H1 (cell line): ENCODE measurements at regions not wholly inside any gene's neighbourhood (a gene's known extent, or its start where the extent isn't known, plus 50 kb on each side); places are given as distances from the start of the nearest gene placed in this dataset.

Experiments used
- CTCF ChIA-PET: fragments of 300-600 bp; sonication (Branson Sonifier 250); formaldehyde crosslinking; loops from one replicate; lab custom pipeline; 2021; ENCODE audit not compliant: partially characterized antibody; lab: Charles Lee
- POLR2A ChIA-PET: fragments of 300-600 bp; sonication (Branson Sonifier 250); formaldehyde crosslinking; loops from one replicate; lab custom pipeline; 2021; ENCODE audit warnings: inconsistent platforms; ENCODE audit not compliant: partially characterized antibody; lab: Charles Lee
- DNase-seq, 2 experiments: peaks; one replicate each; pipeline versions ENCODE4 v3.0.0 to v3.0.0-alpha.2; 2010 to 2022; ENCODE audit warnings: low spot score in 2 of 2, low read depth in 1 of 2, mixed read lengths in 1 of 2
- FAIRE-seq: peaks from 2 replicates; lab custom pipeline; 2011; peaks lifted over from hg19 to GRCh38; lab: Jason Lieb, UNC
- H2AFZ ChIP-seq: 2 replicates; pipeline ENCODE4 v1.8.1; 2012; ENCODE audit warnings: low read length, inconsistent platforms
- H2AK5ac ChIP-seq: 2 replicates; pipeline ENCODE4 v1.6.1; 2013; ENCODE audit warnings: low read depth, low read length
- H2BK120ac ChIP-seq: replicated peaks from 2 replicates; pipeline ENCODE3; 2013; ENCODE audit warnings: low read depth, low read length, inconsistent platforms
- H2BK12ac ChIP-seq: 2 replicates; pipeline ENCODE4 v1.6.1; 2013; ENCODE audit warnings: low read depth, low read length
- H2BK15ac ChIP-seq: 2 replicates; pipeline ENCODE4 v1.6.1; 2013; ENCODE audit warnings: low read length
- H2BK20ac ChIP-seq: 2 replicates; pipeline ENCODE4 v1.6.1; 2013; ENCODE audit warnings: low read length
- H2BK5ac ChIP-seq: 2 replicates; pipeline ENCODE4 v1.6.1; 2013; ENCODE audit warnings: low read depth, low read length
- H3K14ac ChIP-seq: 2 replicates; pipeline ENCODE4 v1.6.1; 2013; ENCODE audit warnings: inconsistent platforms; ENCODE audit not compliant: insufficient read length
- H3K18ac ChIP-seq: 2 replicates; pipeline ENCODE4 v1.6.1; 2013; ENCODE audit warnings: low read length; ENCODE audit errors: extremely low read depth
- H3K23ac ChIP-seq: 2 replicates; pipeline ENCODE4 v1.6.1; 2013; ENCODE audit warnings: inconsistent platforms; ENCODE audit not compliant: insufficient read length
- H3K23me2 ChIP-seq: 2 replicates; pipeline ENCODE4 v1.6.1; 2013; ENCODE audit warnings: low read depth, low read length
- H3K27ac ChIP-seq: 2 replicates; pipeline ENCODE4 v1.6.1; 2011; ENCODE audit warnings: low read depth, low read length, inconsistent platforms
- H3K27me3 ChIP-seq, 4 experiments: replicated peaks in 1 of 4; 1 replicate in 1 of 4; 2 replicates in 3 of 4; pipeline versions ENCODE4 v1.6.1 to v1.8.1; 2011 to 2013; ENCODE audit warnings: low read length in 3 of 4, mild to moderate bottlenecking in 3 of 4, inconsistent platforms in 2 of 4, mixed read lengths in 2 of 4, moderate library complexity in 1 of 4; ENCODE audit not compliant: control insufficient read depth in 3 of 4, insufficient read depth in 3 of 4; ENCODE audit errors: extremely low read depth in 1 of 4
- H3K36me3 ChIP-seq, 4 experiments: 2 replicates each; pipeline versions ENCODE4 v1.6.1 to v1.8.1; 2011 to 2013; ENCODE audit warnings: mild to moderate bottlenecking in 4 of 4, low read length in 3 of 4, moderate library complexity in 2 of 4, control low read depth in 1 of 4, inconsistent platforms in 1 of 4; ENCODE audit not compliant: insufficient read depth in 4 of 4, control insufficient read depth in 2 of 4
- H3K4ac ChIP-seq: replicated peaks from 2 replicates; pipeline ENCODE3; 2013; ENCODE audit warnings: low read length, low read depth, mixed read lengths, inconsistent platforms; ENCODE audit not compliant: insufficient read length
- H3K4me1 ChIP-seq, 4 experiments: replicated peaks in 1 of 4; 1 replicate in 1 of 4; 2 replicates in 3 of 4; pipeline versions ENCODE4 v1.6.1 to v1.8.1; 2011 to 2013; ENCODE audit warnings: low read length in 3 of 4, inconsistent platforms in 2 of 4, mixed read lengths in 1 of 4; ENCODE audit not compliant: insufficient read depth in 4 of 4, control insufficient read depth in 3 of 4
- H3K4me2 ChIP-seq, 2 experiments: 2 replicates each; pipeline versions ENCODE4 v1.6.1 to v1.8.1; 2011 to 2013; ENCODE audit warnings: low read depth in 2 of 2, low read length in 2 of 2, control low read depth in 1 of 2, inconsistent platforms in 1 of 2, mild to moderate bottlenecking in 1 of 2; ENCODE audit not compliant: insufficient read depth in 1 of 2
- H3K4me3 ChIP-seq, 4 experiments: fragments of 200-600, 300-600 bp in 1 of 4; sonication (generic), shearing (Covaris generic), sonication (Bioruptor Twin) in 1 of 4; 2 replicates each; pipeline versions ENCODE4 v1.5.1 to v1.8.1; 2011 to 2016; ENCODE audit warnings: low read length in 4 of 4, low read depth in 3 of 4, control low read depth in 2 of 4, inconsistent platforms in 2 of 4, mild to moderate bottlenecking in 2 of 4, mixed read lengths in 1 of 4, moderate library complexity in 1 of 4; ENCODE audit not compliant: insufficient read depth in 2 of 4; ENCODE audit errors: extremely low read depth in 1 of 4
- H3K56ac ChIP-seq: replicated peaks from 2 replicates; pipeline ENCODE3; 2013; ENCODE audit warnings: low read depth, mild to moderate bottlenecking, mixed read lengths, low read length, inconsistent platforms; ENCODE audit not compliant: insufficient read length
- H3K79me1 ChIP-seq: 2 replicates; pipeline ENCODE4 v1.6.1; 2013; ENCODE audit warnings: low read depth, low read length, control low read depth
- H3K79me2 ChIP-seq, 2 experiments: 2 replicates each; pipeline versions ENCODE4 v1.6.1 to v1.8.1; 2012 to 2013; ENCODE audit warnings: low read length in 2 of 2, mild to moderate bottlenecking in 2 of 2, inconsistent platforms in 1 of 2; ENCODE audit not compliant: insufficient read depth in 2 of 2, control insufficient read depth in 1 of 2
- H3K9ac ChIP-seq, 4 experiments: replicated peaks in 1 of 4; 1 replicate in 1 of 4; 2 replicates in 3 of 4; pipeline versions ENCODE4 v1.6.1 to v1.8.1; 2011 to 2013; ENCODE audit warnings: low read depth in 3 of 4, low read length in 3 of 4, control low read depth in 2 of 4, mild to moderate bottlenecking in 2 of 4, moderate library complexity in 2 of 4, inconsistent platforms in 1 of 4; ENCODE audit errors: extremely low read depth in 1 of 4
- H3K9me3 ChIP-seq, 2 experiments: 2 replicates each; pipeline versions ENCODE4 v1.6.1 to v1.8.1; 2012 to 2013; ENCODE audit warnings: mild to moderate bottlenecking in 2 of 2, moderate library complexity in 2 of 2, control low read depth in 1 of 2, inconsistent platforms in 1 of 2, low read depth in 1 of 2, low read length in 1 of 2, mixed read lengths in 1 of 2; ENCODE audit not compliant: insufficient read depth in 2 of 2
- H4K20me1 ChIP-seq, 2 experiments: replicated peaks in 1 of 2; 2 replicates each; pipeline versions ENCODE3 to v1.8.1; 2011 to 2013; ENCODE audit warnings: inconsistent platforms in 2 of 2, low read length in 2 of 2, mild to moderate bottlenecking in 1 of 2; ENCODE audit not compliant: insufficient read depth in 2 of 2, control insufficient read depth in 1 of 2
- H4K5ac ChIP-seq: 2 replicates; pipeline ENCODE4 v1.6.1; 2013; ENCODE audit warnings: low read length, low read depth, mixed read lengths, inconsistent platforms; ENCODE audit not compliant: insufficient read length
- H4K8ac ChIP-seq: 2 replicates; pipeline ENCODE4 v1.8.0; 2013; ENCODE audit warnings: mild to moderate bottlenecking, moderate library complexity, low read length, inconsistent platforms; ENCODE audit not compliant: insufficient read depth; ENCODE audit errors: extremely low read depth
- H4K91ac ChIP-seq: replicated peaks from 2 replicates; pipeline ENCODE3; 2013; ENCODE audit warnings: low read length, mixed read lengths, inconsistent platforms; ENCODE audit not compliant: insufficient read length
- ASH2L ChIP-seq: fragments of 200-600, 300-600 bp; sonication (generic); IDR thresholded peaks from one replicate; pipeline ENCODE4 v1.7.1; 2017; ENCODE audit warnings: low read length
- BCL11A ChIP-seq, 2 experiments: IDR thresholded peaks; one replicate each; pipeline ENCODE4 v1.6.1; 2011; ENCODE audit warnings: low read depth in 2 of 2, low read length in 2 of 2, mild to moderate bottlenecking in 2 of 2
- CBX8 ChIP-seq: fragments of 300-800, 300-1000 bp; sonication (generic); IDR thresholded peaks from 2 replicates; pipeline ENCODE4 v1.7.1; 2016; ENCODE audit warnings: low read depth, low read length, borderline replicate concordance
- CREB1 ChIP-seq: IDR thresholded peaks from 2 replicates; pipeline ENCODE4 v1.6.1; 2012; ENCODE audit warnings: inconsistent platforms
- FOSL1 ChIP-seq: IDR thresholded peaks from 2 replicates; pipeline ENCODE4 v1.6.1; 2011; ENCODE audit warnings: mild to moderate bottlenecking, low read depth, low read length, moderate library complexity; ENCODE audit not compliant: insufficient read depth
- GABPA ChIP-seq: IDR thresholded peaks from 2 replicates; pipeline ENCODE4 v1.6.1; 2011; ENCODE audit warnings: mild to moderate bottlenecking, low read length, moderate library complexity, borderline replicate concordance; ENCODE audit not compliant: insufficient read depth
- POLR2A ChIP-seq, 2 experiments: IDR thresholded peaks; 1 replicate in 1 of 2; 2 replicates in 1 of 2; pipeline ENCODE4 v1.6.1; 2011; ENCODE audit warnings: low read depth in 2 of 2, low read length in 2 of 2, mild to moderate bottlenecking in 2 of 2; ENCODE audit errors: control extremely low read depth in 1 of 2
- RAD21 ChIP-seq, 2 experiments: IDR thresholded peaks in 1 of 2; conservative IDR thresholded peaks in 1 of 2; 2 replicates each; pipeline ENCODE4 v1.6.1; 2011; ENCODE audit warnings: low read depth in 2 of 2, low read length in 2 of 2, improper control_type of control experiment in 1 of 2, inconsistent platforms in 1 of 2, mild to moderate bottlenecking in 1 of 2, moderate library complexity in 1 of 2
- SAP30 ChIP-seq: fragments of 300-600 bp; sonication (generic); IDR thresholded peaks from 2 replicates; pipeline ENCODE4 v1.7.1; 2012; ENCODE audit warnings: low read length, moderate library complexity, mild to moderate bottlenecking, inconsistent platforms; ENCODE audit not compliant: insufficient read depth, insufficient replicate concordance
- TAF1 ChIP-seq: IDR thresholded peaks from 2 replicates; pipeline ENCODE4 v1.6.1; 2011; ENCODE audit warnings: mild to moderate bottlenecking, low read depth, low read length
- TCF12 ChIP-seq: IDR thresholded peaks from 2 replicates; pipeline ENCODE4 v1.6.1; 2011; ENCODE audit warnings: low read depth, mild to moderate bottlenecking, low read length
- YY1 ChIP-seq: IDR thresholded peaks from 2 replicates; pipeline ENCODE4 v1.6.1; 2011; ENCODE audit warnings: low read depth, mild to moderate bottlenecking, low read length
- TF ChIP-seq, protein P1 (sequence below): IDR thresholded peaks from 2 replicates; pipeline ENCODE4 v1.6.1; 2012; ENCODE audit warnings: inconsistent platforms
- TF ChIP-seq, protein P2 (sequence below): IDR thresholded peaks from 2 replicates; pipeline ENCODE4 v1.6.1; 2011; ENCODE audit warnings: low read length, improper control_type of control experiment

DNA sequence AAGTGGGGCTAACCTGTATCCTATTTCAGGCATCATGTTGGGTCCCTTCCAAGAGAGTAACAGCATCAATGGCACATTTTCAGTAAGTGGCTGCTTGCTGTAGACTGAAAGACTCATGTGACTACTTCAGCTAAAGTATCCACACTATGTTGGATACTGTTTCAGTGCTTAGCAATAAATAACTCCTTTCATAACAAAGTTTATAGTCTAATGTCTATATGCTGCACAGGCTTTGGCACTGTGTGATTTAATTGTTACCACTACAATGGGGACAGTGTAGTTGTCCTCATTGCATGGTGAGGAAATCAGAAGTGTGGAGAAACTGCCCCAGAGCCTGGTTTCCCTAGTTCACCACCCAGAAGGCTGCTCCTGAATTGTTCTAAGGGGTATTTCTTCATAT is 318.0 kb upstream of the PTCHD4 start:
- Histone ChIP-seq H4K20me1 (no peaks in the 10 kb centered on the region), H4K91ac (no peak overlapping the region), H3K79me2 (no peaks in the 10 kb centered on the region), H3K9ac (no peak overlapping the region), H3K9me3 (no peaks in the 10 kb centered on the region), H2AK5ac (no peak overlapping the region), H3K14ac (no peak overlapping the region), H3K18ac (no peak overlapping the region), H4K5ac (no peak overlapping the region), H3K4ac (no peak overlapping the region), H2BK15ac (no peak overlapping the region), H2BK5ac (no peak overlapping the region), H2AFZ (no peak overlapping the region), H2BK12ac (no peak overlapping the region), H3K79me1 (no peaks in the 10 kb centered on the region), H2BK20ac (no peak overlapping the region), H3K23ac (no peak overlapping the region), H3K23me2 (no peaks in the 10 kb centered on the region; the same call in 1 of the 2 replicates), H3K36me3 (no peaks in the 10 kb centered on the region), H4K8ac (no peak overlapping the region), H3K27me3 (no peaks in the 10 kb centered on the region), H3K56ac (no peak overlapping the region), H3K27ac (no peak overlapping the region), H2BK120ac (no peak overlapping the region), H3K4me2 (no peak overlapping the region), H3K4me1 (no peaks in the 10 kb centered on the region), H3K4me3 (no peak overlapping the region)
- TF ChIP-seq RAD21 (IDR thresholded peaks at IDR 0.05 in 1 of 2, conservative IDR thresholded peaks at IDR 0.05 in 1 of 2; ENCODE audit: low read depth in 2 of 2, low read length in 2 of 2) (no peak), BCL11A (IDR thresholded peaks at IDR 0.05; ENCODE audit: low read depth in 2 of 2, low read length in 2 of 2) (no peak), YY1 (no peak), CREB1 (no peak), ASH2L (no peak), TCF12 (no peak), POLR2A (IDR thresholded peaks at IDR 0.05; ENCODE audit: control extremely low read depth in 1 of 2, low read depth in 2 of 2, low read length in 2 of 2) (no peak), FOSL1 (no peak), CBX8 (no peak), SAP30 (no peak), TAF1 (no peak), GABPA (no peak)
- TF ChIP-seq, protein P1, sequence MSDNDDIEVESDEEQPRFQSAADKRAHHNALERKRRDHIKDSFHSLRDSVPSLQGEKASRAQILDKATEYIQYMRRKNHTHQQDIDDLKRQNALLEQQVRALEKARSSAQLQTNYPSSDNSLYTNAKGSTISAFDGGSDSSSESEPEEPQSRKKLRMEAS: no peak
- TF ChIP-seq, protein P2, sequence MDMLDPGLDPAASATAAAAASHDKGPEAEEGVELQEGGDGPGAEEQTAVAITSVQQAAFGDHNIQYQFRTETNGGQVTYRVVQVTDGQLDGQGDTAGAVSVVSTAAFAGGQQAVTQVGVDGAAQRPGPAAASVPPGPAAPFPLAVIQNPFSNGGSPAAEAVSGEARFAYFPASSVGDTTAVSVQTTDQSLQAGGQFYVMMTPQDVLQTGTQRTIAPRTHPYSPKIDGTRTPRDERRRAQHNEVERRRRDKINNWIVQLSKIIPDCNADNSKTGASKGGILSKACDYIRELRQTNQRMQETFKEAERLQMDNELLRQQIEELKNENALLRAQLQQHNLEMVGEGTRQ: no peak
- DNase-seq: no peak
- no peak for FAIRE-seq
- POLR2A ChIA-PET: no interaction called here
- CTCF ChIA-PET: no interaction called here
